ENCODE measurements at regions not wholly inside any gene's neighbourhood (a gene's known extent, or its start where the extent isn't known, plus 50 kb on each side); places are given as distances from the start of the nearest gene placed in this dataset.

DNA sequence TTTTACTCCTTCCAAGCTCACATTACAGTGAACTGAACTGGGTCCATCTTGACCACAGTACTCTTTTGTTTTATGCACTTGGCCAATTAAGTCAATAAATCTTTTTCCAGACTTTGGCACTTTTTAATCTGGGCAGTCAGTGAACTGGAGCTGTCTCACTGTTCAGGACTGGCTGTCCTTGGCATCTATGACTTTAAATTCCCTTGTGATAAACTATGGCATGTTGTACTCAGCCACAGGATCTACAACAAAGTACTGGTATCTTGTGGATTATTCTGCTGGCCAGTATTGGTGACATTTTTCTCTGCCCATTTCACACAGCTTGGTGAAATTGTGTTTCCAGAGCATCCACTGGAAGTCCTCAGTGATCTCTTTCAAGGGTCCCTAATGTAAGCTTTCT is 1144.8 kb upstream of the SEMA6A start:
- TF ChIP-seq, protein P1, sequence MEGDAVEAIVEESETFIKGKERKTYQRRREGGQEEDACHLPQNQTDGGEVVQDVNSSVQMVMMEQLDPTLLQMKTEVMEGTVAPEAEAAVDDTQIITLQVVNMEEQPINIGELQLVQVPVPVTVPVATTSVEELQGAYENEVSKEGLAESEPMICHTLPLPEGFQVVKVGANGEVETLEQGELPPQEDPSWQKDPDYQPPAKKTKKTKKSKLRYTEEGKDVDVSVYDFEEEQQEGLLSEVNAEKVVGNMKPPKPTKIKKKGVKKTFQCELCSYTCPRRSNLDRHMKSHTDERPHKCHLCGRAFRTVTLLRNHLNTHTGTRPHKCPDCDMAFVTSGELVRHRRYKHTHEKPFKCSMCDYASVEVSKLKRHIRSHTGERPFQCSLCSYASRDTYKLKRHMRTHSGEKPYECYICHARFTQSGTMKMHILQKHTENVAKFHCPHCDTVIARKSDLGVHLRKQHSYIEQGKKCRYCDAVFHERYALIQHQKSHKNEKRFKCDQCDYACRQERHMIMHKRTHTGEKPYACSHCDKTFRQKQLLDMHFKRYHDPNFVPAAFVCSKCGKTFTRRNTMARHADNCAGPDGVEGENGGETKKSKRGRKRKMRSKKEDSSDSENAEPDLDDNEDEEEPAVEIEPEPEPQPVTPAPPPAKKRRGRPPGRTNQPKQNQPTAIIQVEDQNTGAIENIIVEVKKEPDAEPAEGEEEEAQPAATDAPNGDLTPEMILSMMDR (IDR thresholded peaks at IDR 0.05; ENCODE audit: extremely low read depth in 1 of 2, insufficient read depth in 1 of 2, low read depth in 1 of 2, low read length in 2 of 2), result no peak
- TF ChIP-seq POLR2A (IDR thresholded peaks at IDR 0.05; ENCODE audit: low read depth, low read length) (no peak), POLR2AphosphoS5 (IDR thresholded peaks at IDR 0.05; ENCODE audit: insufficient read depth, low read depth, low read length) (no peak), MYC (IDR thresholded peaks at IDR 0.05; ENCODE audit: low read depth, low read length) (no peak), EZH2 (IDR thresholded peaks at IDR 0.05; ENCODE audit: borderline replicate concordance, low read depth, low read length, severe bottlenecking) (no peak), JUN (IDR thresholded peaks at IDR 0.05; ENCODE audit: borderline replicate concordance, insufficient read depth, insufficient read length, low read depth) (no peak)
